HG03378 (cell line): ENCODE measurements at regions not wholly inside any gene's neighbourhood (a gene's known extent, or its start where the extent isn't known, plus 50 kb on each side); places are given as distances from the start of the nearest gene placed in this dataset.
"Not testable (repeated sequence)": the region's sequence is repeated elsewhere in the genome, so short reads cannot be mapped to it uniquely, and the experiment has no call there.

ENCODE experiments used
- ATAC-seq: cut with Tn5 transposase; IDR thresholded peaks from one replicate; pipeline ENCODE4 v1.9.1; 2021; ENCODE audit warnings: mild to moderate bottlenecking, moderate library complexity; ENCODE audit not compliant: unreplicated experiment

- ATAC-seq, result no peak
Measured at GRCh38 chr6:74253261-74253660, 557.3 kb downstream of the CD109 start.

GRCh38 chr6:74250161-74250818 lies 554.3 kb downstream of the CD109 start:
- peak; percentile 11 for ATAC-seq

- ATAC-seq, result peak; percentile 94
Measured at GRCh38 chr6:74249658-74250057, 553.7 kb downstream of the CD109 start.

- ATAC-seq, result no peak
Measured at GRCh38 chr6:74248966-74249365, 553.0 kb downstream of the CD109 start.

- no peak for ATAC-seq
Measured at GRCh38 chr6:74222768-74223333, 526.8 kb downstream of the CD109 start.

GRCh38 chr6:74213995-74214394 lies 518.0 kb downstream of the CD109 start:
- ATAC-seq, result no peak

- ATAC-seq, result no peak
Measured at GRCh38 chr6:74208239-74208638, 512.2 kb downstream of the CD109 start.

GRCh38 chr6:74199215-74199915 lies 503.4 kb downstream of the CD109 start:
- ATAC-seq, result no peak

GRCh38 chr6:74197310-74197709 lies 501.3 kb downstream of the CD109 start:
- no peak for ATAC-seq

GRCh38 chr6:74187811-74188210 lies 491.8 kb downstream of the CD109 start:
- ATAC-seq, result no peak

- ATAC-seq, result no peak
Measured at GRCh38 chr6:74182992-74183391, 487.0 kb downstream of the CD109 start.

GRCh38 chr6:74181471-74181870 lies 485.5 kb downstream of the CD109 start:
- no peak for ATAC-seq

GRCh38 chr6:74177506-74177905 lies 481.5 kb downstream of the CD109 start:
- ATAC-seq, result no peak

- ATAC-seq, result not testable (repeated sequence)
Measured at GRCh38 chr6:74170550-74170949, 474.5 kb downstream of the CD109 start.

GRCh38 chr6:74170118-74170517 lies 474.1 kb downstream of the CD109 start:
- no peak for ATAC-seq

- no peak for ATAC-seq
Measured at GRCh38 chr6:74167976-74168375, 472.0 kb downstream of the CD109 start.

GRCh38 chr6:74167511-74167910 lies 471.5 kb downstream of the CD109 start:
- no peak for ATAC-seq

- ATAC-seq, result no peak
Measured at GRCh38 chr6:74166849-74167248, 470.8 kb downstream of the CD109 start.

GRCh38 chr6:74161380-74161779 lies 465.4 kb downstream of the CD109 start:
- no peak for ATAC-seq

GRCh38 chr6:74152096-74152675 lies 456.2 kb downstream of the CD109 start:
- no peak for ATAC-seq

GRCh38 chr6:74145931-74146330 lies 449.9 kb downstream of the CD109 start:
- ATAC-seq, result no peak

- no peak for ATAC-seq
Measured at GRCh38 chr6:74137911-74138310, 441.9 kb downstream of the CD109 start.
